CD14-positive monocyte (primary cell): ENCODE measurements at regions not wholly inside any gene's neighbourhood (a gene's known extent, or its start where the extent isn't known, plus 50 kb on each side); places are given as distances from the start of the nearest gene placed in this dataset.

ENCODE experiments used
- DNase-seq, 3 donors: peaks; one replicate each; pipeline ENCODE4 v3.0.0-alpha.2; 2011 to 2022
- H2AFZ ChIP-seq: 2 replicates; pipeline ENCODE4 v1.6.0; 2012; ENCODE audit warnings: mild to moderate bottlenecking, low read depth, low read length, inconsistent platforms; ENCODE audit not compliant: insufficient read depth, poor library complexity, severe bottlenecking
- H3K27ac ChIP-seq, 2 donors: 1 replicate in 1 of 2; 2 replicates in 1 of 2; pipeline ENCODE4 v1.5.1; 2012 to 2013; ENCODE audit warnings: low read length in 2 of 2, control low read depth in 1 of 2, inconsistent platforms in 1 of 2, low read depth in 1 of 2, mild to moderate bottlenecking in 1 of 2
- H3K27me3 ChIP-seq, 2 donors: one replicate each; pipeline versions ENCODE4 v1.6.0 to v1.6.1; 2011 to 2013; ENCODE audit warnings: low read length in 2 of 2; ENCODE audit not compliant: control insufficient read depth in 2 of 2, insufficient read depth in 2 of 2
- H3K36me3 ChIP-seq, 2 donors: replicated peaks in 1 of 2; 1 replicate in 1 of 2; 2 replicates in 1 of 2; pipeline versions ENCODE4 v1.5.1 to v1.6.1; 2012 to 2013; ENCODE audit warnings: low read length in 2 of 2, control low read depth in 1 of 2, inconsistent platforms in 1 of 2, mild to moderate bottlenecking in 1 of 2; ENCODE audit not compliant: insufficient read depth in 2 of 2, control insufficient read depth in 1 of 2
- H3K4me1 ChIP-seq, 2 donors: 1 replicate in 1 of 2; 2 replicates in 1 of 2; pipeline versions ENCODE4 v1.5.1 to v1.6.1; 2012 to 2013; ENCODE audit warnings: low read length in 2 of 2, control low read depth in 1 of 2, inconsistent platforms in 1 of 2, mild to moderate bottlenecking in 1 of 2, moderate library complexity in 1 of 2; ENCODE audit not compliant: insufficient read depth in 2 of 2, control insufficient read depth in 1 of 2
- H3K4me2 ChIP-seq: replicated peaks from 2 replicates; pipeline ENCODE3; 2012; ENCODE audit warnings: low read length, moderate library complexity, mild to moderate bottlenecking; ENCODE audit not compliant: poor library complexity, severe bottlenecking; ENCODE audit errors: extremely low read depth
- H3K4me3 ChIP-seq, 3 experiments: fragments of 200-600 bp in 1 of 3; sonication (generic) in 1 of 3; replicated peaks in 1 of 3; 1 replicate in 2 of 3; 2 replicates in 1 of 3; pipeline ENCODE4 v1.5.1; 2011 to 2013; ENCODE audit warnings: low read length in 3 of 3, mild to moderate bottlenecking in 3 of 3, control low read depth in 2 of 3, low read depth in 2 of 3, inconsistent platforms in 1 of 3, moderate library complexity in 1 of 3
- H3K79me2 ChIP-seq: 2 replicates; pipeline ENCODE4 v1.6.0; 2012; ENCODE audit warnings: mild to moderate bottlenecking, control low read depth, inconsistent platforms, low read length, moderate library complexity; ENCODE audit not compliant: insufficient read depth
- H3K9ac ChIP-seq: 2 replicates; pipeline ENCODE4 v1.6.0; 2017; ENCODE audit warnings: low read length, mild to moderate bottlenecking; ENCODE audit not compliant: insufficient read depth, poor library complexity, severe bottlenecking
- H3K9me3 ChIP-seq, 2 donors: replicated peaks in 1 of 2; 1 replicate in 1 of 2; 2 replicates in 1 of 2; pipeline versions ENCODE4 v1.5.1 to v1.6.1; 2012 to 2013; ENCODE audit warnings: low read length in 2 of 2, control low read depth in 1 of 2; ENCODE audit not compliant: control insufficient read depth in 1 of 2, insufficient read depth in 1 of 2
- H4K20me1 ChIP-seq: 2 replicates; pipeline ENCODE4 v1.6.0; 2012; ENCODE audit warnings: mild to moderate bottlenecking, low read length, control low read depth, moderate library complexity; ENCODE audit not compliant: insufficient read depth
- H3K27ac Mint-ChIP-seq, 7 donors: one replicate each; pipeline ENCODE4 v1.8.0; 2020; ENCODE audit warnings: mild to moderate bottlenecking in 7 of 7, mixed read lengths in 7 of 7, moderate library complexity in 6 of 7, inconsistent platforms in 2 of 7
- H3K27me3 Mint-ChIP-seq, 3 donors: one replicate each; pipeline ENCODE4 v1.8.0; 2021 to 2022; ENCODE audit warnings: low read depth in 3 of 3, mild to moderate bottlenecking in 3 of 3, mixed read lengths in 3 of 3, moderate library complexity in 3 of 3, inconsistent platforms in 1 of 3
- H3K36me3 Mint-ChIP-seq, 2 donors: one replicate each; pipeline ENCODE4 v1.8.0; 2020; ENCODE audit warnings: mixed read lengths in 2 of 2, inconsistent platforms in 1 of 2, mild to moderate bottlenecking in 1 of 2
- H3K4me1 Mint-ChIP-seq: one replicate; pipeline ENCODE4 v1.8.0; 2020; ENCODE audit warnings: mild to moderate bottlenecking, mixed read lengths
- H3K4me3 Mint-ChIP-seq, 2 donors: one replicate each; pipeline ENCODE4 v1.8.0; 2020; ENCODE audit warnings: mild to moderate bottlenecking in 2 of 2, mixed read lengths in 2 of 2, moderate library complexity in 1 of 2
- H3K9me3 Mint-ChIP-seq, 7 donors: one replicate each; pipeline ENCODE4 v1.8.0; 2020 to 2022; ENCODE audit warnings: mixed read lengths in 7 of 7, mild to moderate bottlenecking in 6 of 7, moderate library complexity in 6 of 7, inconsistent platforms in 2 of 7
- CTCF ChIP-seq: fragments of 200-600 bp; IDR thresholded peaks from one replicate; pipeline ENCODE4 v1.8.0; 2022; ENCODE audit warnings: antibody characterized with exemption, mild to moderate bottlenecking
- WGBS: methylation state at CpG from one replicate; pipeline ENCODE4 v1.1.5; 2013; ENCODE audit warnings: missing lambda C conversion rate; ENCODE audit not compliant: insufficient coverage; 5-methylcytosine and 5-hydroxymethylcytosine counted together
- intact Hi-C, 2 donors: fragments of 100-400 bp; cut with micrococcal nuclease; formaldehyde crosslinking; loops; one replicate each; pipeline versions ENCODE4 v1.15.0 to v1.15.1; 2023

GRCh38 chr3:86251781-86252180 lies 739.2 kb downstream of the VGLL3 start:
- H3K27ac Mint-ChIP-seq: no peak overlapping the region
- Histone ChIP-seq H3K27ac (no peak overlapping the region), H4K20me1 (no peaks in the 10 kb centered on the region), H3K36me3 (no peaks in the 10 kb centered on the region), H3K9ac (no peak overlapping the region), H3K4me2 (no peak overlapping the region), H3K9me3 (peaks cover 4% of the 10 kb centered on the region in 2 donors), H3K79me2 (no peaks in the 10 kb centered on the region), H3K27me3 (no peaks in the 10 kb centered on the region), H2AFZ (no peak overlapping the region), H3K4me1 (no peaks in the 10 kb centered on the region), H3K4me3 (no peak overlapping the region)
- no peak for DNase-seq
- peaks cover 0 to 13% (median 1%) of the 10 kb centered on the region in 7 donors for H3K9me3 Mint-ChIP-seq
- H3K36me3 Mint-ChIP-seq: no peaks in the 10 kb centered on the region
- no peaks in the 10 kb centered on the region for H3K27me3 Mint-ChIP-seq
- H3K4me3 Mint-ChIP-seq: no peak overlapping the region
- no peak for TF ChIP-seq CTCF
- no CpG with 5 or more reads among the region's 1 CpG for WGBS
- no peaks in the 10 kb centered on the region for H3K4me1 Mint-ChIP-seq
- intact Hi-C loops: no loop called here

GRCh38 chr3:86249833-86250232 lies 741.1 kb downstream of the VGLL3 start:
- Histone ChIP-seq H3K4me2 (no peak overlapping the region), H3K9me3 (peaks cover 4% of the 10 kb centered on the region in 2 donors), H3K79me2 (no peaks in the 10 kb centered on the region), H3K4me1 (no peaks in the 10 kb centered on the region), H3K9ac (no peak overlapping the region), H3K27me3 (no peaks in the 10 kb centered on the region), H3K36me3 (no peaks in the 10 kb centered on the region), H2AFZ (no peak overlapping the region), H4K20me1 (no peaks in the 10 kb centered on the region), H3K27ac (no peak overlapping the region), H3K4me3 (no peak overlapping the region)
- Mint-ChIP-seq H3K27me3 (no peaks in the 10 kb centered on the region), H3K36me3 (no peaks in the 10 kb centered on the region), H3K9me3 (peaks cover 0 to 13% (median 1%) of the 10 kb centered on the region in 7 donors), H3K4me1 (no peaks in the 10 kb centered on the region), H3K27ac (no peak overlapping the region), H3K4me3 (no peak overlapping the region)
- intact Hi-C loops: no loop called here
- no peak for TF ChIP-seq CTCF
- DNase-seq: no peak
- no CpG with 5 or more reads among the region's 1 CpG for WGBS
